ENCODE measurements at regions not wholly inside any gene's neighbourhood (a gene's known extent, or its start where the extent isn't known, plus 50 kb on each side); places are given as distances from the start of the nearest gene placed in this dataset.

- dilution Hi-C loops (cut with MboI; ENCODE audit: extremely low pct_ligation_motif_present, low sequenced_read_pairs) (no loop called here), intact Hi-C loops (cut with micrococcal nuclease) (no loop called here)
- H3K79me2 ChIP-seq (ENCODE audit: control insufficient read depth, insufficient read depth, low read length), result no peaks in the 10 kb centered on the region
- no peaks in the 10 kb centered on the region for H3K9me3 ChIP-seq (replicated peaks; ENCODE audit: control insufficient read depth, insufficient read depth, low read length)
- no peaks in the 10 kb centered on the region for H3K9me1 ChIP-seq (replicated peaks; ENCODE audit: control insufficient read depth, extremely low read depth, insufficient read depth, low read length)
- POLR2A ChIA-PET, result no interaction called here
- H2AFZ ChIP-seq (ENCODE audit: low read depth, low read length), result no peak overlapping the region
- H3K27me3 ChIP-seq (ENCODE audit: control insufficient read depth in 2 of 2, insufficient read depth in 2 of 2, low read length in 2 of 2), result no peaks in the 10 kb centered on the region
- FAIRE-seq (no peak), DNase-seq (ENCODE audit: low read depth, low spot score) (no peak)
- no peak overlapping the region for H3K4me3 ChIP-seq (replicated peaks in 1 of 3; ENCODE audit: insufficient read depth in 1 of 3, low read depth in 1 of 3, low read length in 3 of 3)
- H4K20me1 ChIP-seq (replicated peaks; ENCODE audit: control insufficient read depth, extremely low read depth, insufficient read depth, low read length), result no peaks in the 10 kb centered on the region
- no TSS peak for BruUV-seq (replicated peaks)
- no peak overlapping the region for H3K4me2 ChIP-seq (ENCODE audit: insufficient read depth, low read length)
- TF ChIP-seq POLR2A (IDR thresholded peaks at IDR 0.05; ENCODE audit: low read depth, low read length) (no peak), POLR2AphosphoS5 (IDR thresholded peaks at IDR 0.05; ENCODE audit: insufficient read depth, low read depth, low read length) (no peak), JUN (IDR thresholded peaks at IDR 0.05; ENCODE audit: borderline replicate concordance, insufficient read depth, insufficient read length, low read depth) (no peak), FOS (IDR thresholded peaks at IDR 0.05; ENCODE audit: borderline replicate concordance, insufficient read depth, low read length) (no peak), GATA2 (IDR thresholded peaks at IDR 0.05; ENCODE audit: insufficient read depth, insufficient read length, low read depth, low read length) (no peak), MYC (IDR thresholded peaks at IDR 0.05; ENCODE audit: low read depth, low read length) (no peak)
- CTCF ChIA-PET, result no interaction called here
- H3K27ac ChIP-seq (ENCODE audit: insufficient read depth, low read depth, low read length), result no peak overlapping the region
- H3K4me1 ChIP-seq (ENCODE audit: control insufficient read depth, extremely low read depth, insufficient read depth, low read length), result no peaks in the 10 kb centered on the region
- no peaks in the 10 kb centered on the region for H3K36me3 ChIP-seq (ENCODE audit: control insufficient read depth in 2 of 2, extremely low read depth in 1 of 2, insufficient read depth in 2 of 2, low read length in 2 of 2)
- H3K9ac ChIP-seq (replicated peaks; ENCODE audit: extremely low read depth, insufficient read depth, low read length), result no peak overlapping the region
Measured at GRCh38 chr9:4921449-4921848, 63.6 kb upstream of the JAK2 start.

- H3K4me2 ChIP-seq (ENCODE audit: insufficient read depth, low read length), result no peak overlapping the region
- H3K9ac ChIP-seq (replicated peaks; ENCODE audit: extremely low read depth, insufficient read depth, low read length), result no peak overlapping the region
- H3K9me3 ChIP-seq (replicated peaks; ENCODE audit: control insufficient read depth, insufficient read depth, low read length), result no peaks in the 10 kb centered on the region
- CTCF ChIA-PET, result interaction anchor here (3.7 to 3.9 kb wide), 2 partner anchors 159 to 162 kb away, joined by 32 to 36 read pairs; no protein-coding TSS in a partner anchor
- no peaks in the 10 kb centered on the region for H3K79me2 ChIP-seq (ENCODE audit: control insufficient read depth, insufficient read depth, low read length)
- H4K20me1 ChIP-seq (replicated peaks; ENCODE audit: control insufficient read depth, extremely low read depth, insufficient read depth, low read length), result no peaks in the 10 kb centered on the region
- no peak for FAIRE-seq
- H3K4me3 ChIP-seq (replicated peaks in 1 of 3; ENCODE audit: insufficient read depth in 1 of 3, low read depth in 1 of 3, low read length in 3 of 3), result no peak overlapping the region
- POLR2A ChIA-PET, result no interaction called here
- H3K4me1 ChIP-seq (ENCODE audit: control insufficient read depth, extremely low read depth, insufficient read depth, low read length), result no peaks in the 10 kb centered on the region
- no TSS peak for BruUV-seq (replicated peaks)
- dilution Hi-C loops (cut with MboI; ENCODE audit: extremely low pct_ligation_motif_present, low sequenced_read_pairs) (no loop called here), intact Hi-C loops (cut with micrococcal nuclease) (no loop called here)
- no peak for DNase-seq (ENCODE audit: low read depth, low spot score)
- no peak overlapping the region for H2AFZ ChIP-seq (ENCODE audit: low read depth, low read length)
- no peak overlapping the region for H3K27ac ChIP-seq (ENCODE audit: insufficient read depth, low read depth, low read length)
- H3K9me1 ChIP-seq (replicated peaks; ENCODE audit: control insufficient read depth, extremely low read depth, insufficient read depth, low read length), result no peaks in the 10 kb centered on the region
- TF ChIP-seq, protein P1, sequence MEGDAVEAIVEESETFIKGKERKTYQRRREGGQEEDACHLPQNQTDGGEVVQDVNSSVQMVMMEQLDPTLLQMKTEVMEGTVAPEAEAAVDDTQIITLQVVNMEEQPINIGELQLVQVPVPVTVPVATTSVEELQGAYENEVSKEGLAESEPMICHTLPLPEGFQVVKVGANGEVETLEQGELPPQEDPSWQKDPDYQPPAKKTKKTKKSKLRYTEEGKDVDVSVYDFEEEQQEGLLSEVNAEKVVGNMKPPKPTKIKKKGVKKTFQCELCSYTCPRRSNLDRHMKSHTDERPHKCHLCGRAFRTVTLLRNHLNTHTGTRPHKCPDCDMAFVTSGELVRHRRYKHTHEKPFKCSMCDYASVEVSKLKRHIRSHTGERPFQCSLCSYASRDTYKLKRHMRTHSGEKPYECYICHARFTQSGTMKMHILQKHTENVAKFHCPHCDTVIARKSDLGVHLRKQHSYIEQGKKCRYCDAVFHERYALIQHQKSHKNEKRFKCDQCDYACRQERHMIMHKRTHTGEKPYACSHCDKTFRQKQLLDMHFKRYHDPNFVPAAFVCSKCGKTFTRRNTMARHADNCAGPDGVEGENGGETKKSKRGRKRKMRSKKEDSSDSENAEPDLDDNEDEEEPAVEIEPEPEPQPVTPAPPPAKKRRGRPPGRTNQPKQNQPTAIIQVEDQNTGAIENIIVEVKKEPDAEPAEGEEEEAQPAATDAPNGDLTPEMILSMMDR (IDR thresholded peaks at IDR 0.05; ENCODE audit: extremely low read depth in 1 of 2, insufficient read depth in 1 of 2, low read depth in 1 of 2, low read length in 2 of 2), result no peak
- TF ChIP-seq FOS (IDR thresholded peaks at IDR 0.05; ENCODE audit: borderline replicate concordance, insufficient read depth, low read length), result no peak
- TF ChIP-seq MYC (IDR thresholded peaks at IDR 0.05; ENCODE audit: low read depth, low read length), result no peak
- no peaks in the 10 kb centered on the region for H3K36me3 ChIP-seq (ENCODE audit: control insufficient read depth in 2 of 2, extremely low read depth in 1 of 2, insufficient read depth in 2 of 2, low read length in 2 of 2)
- H3K27me3 ChIP-seq (ENCODE audit: control insufficient read depth in 2 of 2, insufficient read depth in 2 of 2, low read length in 2 of 2), result no peaks in the 10 kb centered on the region
Measured at GRCh38 chr9:4922101-4922500, 63.0 kb upstream of the JAK2 start.
